ENCODE measurements at regions not wholly inside any gene's neighbourhood (a gene's known extent, or its start where the extent isn't known, plus 50 kb on each side); places are given as distances from the start of the nearest gene placed in this dataset.

- Mint-ChIP-seq H3K36me3 (peaks cover 5 to 7% of the 10 kb centered on the region in 2 donors), H3K9me3 (peaks cover 4 to 35% (median 14%) of the 10 kb centered on the region in 7 donors), H3K27me3 (peaks cover 38 to 55% (median 41%) of the 10 kb centered on the region in 3 donors), H3K4me1 (peaks cover 13 to 17% (median 14%) of the 10 kb centered on the region in 3 donors), H3K27ac (no peak overlapping the region), H3K4me3 (no peak overlapping the region)
- ATAC-seq (ENCODE audit: low read depth in 2 of 2), result no peak
- DNase-seq, result no peak
Observed at GRCh38 chr2:217225596-217225995, 365.7 kb upstream of the TNP1 start.

- H3K9me3 Mint-ChIP-seq, result peaks cover 7 to 30% (median 14%) of the 10 kb centered on the region in 7 donors
- peaks cover 5 to 16% of the 10 kb centered on the region in 2 donors for H3K36me3 Mint-ChIP-seq
- peak overlapping the region in 3 of 6 donors; percentile 24 to 76 (median 27) for H3K27ac Mint-ChIP-seq
- H3K27me3 Mint-ChIP-seq, result peaks cover 36 to 57% (median 37%) of the 10 kb centered on the region in 3 donors
- DNase-seq, result peak; percentile 15
- H3K4me1 Mint-ChIP-seq, result peaks cover 13 to 20% (median 14%) of the 10 kb centered on the region in 3 donors
- peak overlapping the region in 1 of 8 donors; percentile 15 for H3K4me3 Mint-ChIP-seq
- peak; percentile 54 to 72 for ATAC-seq (ENCODE audit: low read depth in 2 of 2)
Observed at GRCh38 chr2:217223222-217223930, 363.5 kb upstream of the TNP1 start.

- Mint-ChIP-seq H3K9me3 (peaks cover 7 to 29% (median 16%) of the 10 kb centered on the region in 7 donors), H3K27ac (peak overlapping the region in 5 of 6 donors; percentile 56 to 95 (median 79)), H3K4me3 (peak overlapping the region in 2 of 8 donors; percentile 52 to 62), H3K27me3 (peaks cover 38 to 60% (median 46%) of the 10 kb centered on the region in 3 donors), H3K36me3 (peaks cover 5 to 16% of the 10 kb centered on the region in 2 donors), H3K4me1 (peaks cover 13 to 20% (median 14%) of the 10 kb centered on the region in 3 donors)
- ATAC-seq (ENCODE audit: low read depth in 2 of 2) (peak; percentile 74 to 83), DNase-seq (peak; percentile 55)
Observed at GRCh38 chr2:217222309-217222910, 362.5 kb upstream of the TNP1 start.

- Mint-ChIP-seq H3K4me3 (no peak overlapping the region), H3K36me3 (peaks cover 5 to 12% of the 10 kb centered on the region in 2 donors), H3K27me3 (peaks cover 47 to 66% (median 57%) of the 10 kb centered on the region in 3 donors), H3K27ac (no peak overlapping the region), H3K4me1 (peaks cover 13 to 20% (median 14%) of the 10 kb centered on the region in 3 donors), H3K9me3 (peaks cover 7 to 28% (median 16%) of the 10 kb centered on the region in 7 donors)
- DNase-seq (no peak), ATAC-seq (ENCODE audit: low read depth in 2 of 2) (no peak)
Observed at GRCh38 chr2:217220228-217221013, 360.6 kb upstream of the TNP1 start.

GRCh38 chr2:217219164-217219520, 359.3 kb upstream of the TNP1 start:
- Mint-ChIP-seq H3K27ac (peak overlapping the region in 1 of 6 donors; percentile 25), H3K27me3 (peaks cover 52 to 69% (median 60%) of the 10 kb centered on the region in 3 donors), H3K9me3 (peaks cover 5 to 27% (median 16%) of the 10 kb centered on the region in 7 donors), H3K36me3 (peaks cover 5 to 10% of the 10 kb centered on the region in 2 donors), H3K4me1 (peaks cover 13 to 20% (median 14%) of the 10 kb centered on the region in 3 donors), H3K4me3 (no peak overlapping the region)
- DNase-seq (no peak), ATAC-seq (ENCODE audit: low read depth in 2 of 2) (no peak)

- H3K4me1 Mint-ChIP-seq, result peaks cover 11 to 17% (median 11%) of the 10 kb centered on the region in 3 donors
- peak overlapping the region in 1 of 6 donors; percentile 25 for H3K27ac Mint-ChIP-seq
- H3K9me3 Mint-ChIP-seq, result peaks cover 5 to 24% (median 15%) of the 10 kb centered on the region in 7 donors
- ATAC-seq (ENCODE audit: low read depth in 2 of 2), result no peak
- no peak for DNase-seq
- no peak overlapping the region for H3K4me3 Mint-ChIP-seq
- H3K27me3 Mint-ChIP-seq, result peaks cover 52 to 69% (median 60%) of the 10 kb centered on the region in 3 donors
- H3K36me3 Mint-ChIP-seq, result peaks cover 5 to 10% of the 10 kb centered on the region in 2 donors
Observed at GRCh38 chr2:217218269-217219163, 358.7 kb upstream of the TNP1 start.

- Mint-ChIP-seq H3K36me3 (peaks cover 0 to 10% of the 10 kb centered on the region in 2 donors), H3K27ac (no peak overlapping the region), H3K27me3 (peaks cover 60 to 67% (median 66%) of the 10 kb centered on the region in 3 donors), H3K4me1 (peaks cover 0 to 3% (median 0%) of the 10 kb centered on the region in 3 donors), H3K9me3 (peaks cover 0 to 14% (median 4%) of the 10 kb centered on the region in 7 donors), H3K4me3 (no peak overlapping the region)
- DNase-seq (no peak), ATAC-seq (ENCODE audit: low read depth in 2 of 2) (no peak)
Observed at GRCh38 chr2:217216982-217217381, 357.1 kb upstream of the TNP1 start.

GRCh38 chr2:217216316-217216715, 356.5 kb upstream of the TNP1 start:
- Mint-ChIP-seq H3K27ac (no peak overlapping the region), H3K9me3 (peaks cover 0 to 13% (median 5%) of the 10 kb centered on the region in 7 donors), H3K27me3 (peaks cover 62 to 70% (median 68%) of the 10 kb centered on the region in 3 donors), H3K4me3 (no peak overlapping the region), H3K36me3 (peaks cover 0 to 10% of the 10 kb centered on the region in 2 donors), H3K4me1 (peaks cover 0 to 3% (median 0%) of the 10 kb centered on the region in 3 donors)
- DNase-seq (no peak), ATAC-seq (ENCODE audit: low read depth in 2 of 2) (no peak)

- no peak overlapping the region for H3K4me3 Mint-ChIP-seq
- peaks cover 2 to 13% (median 5%) of the 10 kb centered on the region in 7 donors for H3K9me3 Mint-ChIP-seq
- H3K36me3 Mint-ChIP-seq, result peaks cover 0 to 10% of the 10 kb centered on the region in 2 donors
- ATAC-seq (ENCODE audit: low read depth in 2 of 2), result no peak
- DNase-seq, result no peak
- H3K4me1 Mint-ChIP-seq, result peaks cover 0 to 3% (median 0%) of the 10 kb centered on the region in 3 donors
- peaks cover 66 to 70% (median 68%) of the 10 kb centered on the region in 3 donors for H3K27me3 Mint-ChIP-seq
- H3K27ac Mint-ChIP-seq, result no peak overlapping the region
Observed at GRCh38 chr2:217215877-217216276, 356.0 kb upstream of the TNP1 start.

- peaks cover 0 to 44% (median 14%) of the 10 kb centered on the region in 7 donors for H3K9me3 Mint-ChIP-seq
- no peak overlapping the region for H3K4me3 Mint-ChIP-seq
- H3K27ac Mint-ChIP-seq, result no peak overlapping the region
- ATAC-seq (ENCODE audit: low read depth in 2 of 2), result no peak
- H3K27me3 Mint-ChIP-seq, result peaks cover 56 to 71% (median 57%) of the 10 kb centered on the region in 3 donors
- no peak for DNase-seq
- H3K36me3 Mint-ChIP-seq, result no peaks in the 10 kb centered on the region
- no peaks in the 10 kb centered on the region for H3K4me1 Mint-ChIP-seq
Observed at GRCh38 chr2:217208867-217209266, 349.0 kb upstream of the TNP1 start.

- H3K9me3 Mint-ChIP-seq, result peaks cover 8 to 56% (median 26%) of the 10 kb centered on the region in 7 donors
- no peak overlapping the region for H3K4me3 Mint-ChIP-seq
- H3K36me3 Mint-ChIP-seq, result peaks cover 0 to 5% of the 10 kb centered on the region in 2 donors
- H3K27me3 Mint-ChIP-seq, result peaks cover 56 to 80% (median 67%) of the 10 kb centered on the region in 3 donors
- no peaks in the 10 kb centered on the region for H3K4me1 Mint-ChIP-seq
- DNase-seq (no peak), ATAC-seq (ENCODE audit: low read depth in 2 of 2) (no peak)
- no peak overlapping the region for H3K27ac Mint-ChIP-seq
Observed at GRCh38 chr2:217207699-217208010, 347.8 kb upstream of the TNP1 start.

GRCh38 chr2:217206907-217207698, 347.2 kb upstream of the TNP1 start:
- DNase-seq (no peak), ATAC-seq (ENCODE audit: low read depth in 2 of 2) (no peak)
- Mint-ChIP-seq H3K4me1 (no peaks in the 10 kb centered on the region), H3K27ac (no peak overlapping the region), H3K9me3 (peaks cover 8 to 57% (median 24%) of the 10 kb centered on the region in 7 donors), H3K27me3 (peaks cover 52 to 78% (median 66%) of the 10 kb centered on the region in 3 donors), H3K36me3 (peaks cover 0 to 5% of the 10 kb centered on the region in 2 donors), H3K4me3 (no peak overlapping the region)
